ENCODE measurements at regions not wholly inside any gene's neighbourhood (a gene's known extent, or its start where the extent isn't known, plus 50 kb on each side); places are given as distances from the start of the nearest gene placed in this dataset.

DNA sequence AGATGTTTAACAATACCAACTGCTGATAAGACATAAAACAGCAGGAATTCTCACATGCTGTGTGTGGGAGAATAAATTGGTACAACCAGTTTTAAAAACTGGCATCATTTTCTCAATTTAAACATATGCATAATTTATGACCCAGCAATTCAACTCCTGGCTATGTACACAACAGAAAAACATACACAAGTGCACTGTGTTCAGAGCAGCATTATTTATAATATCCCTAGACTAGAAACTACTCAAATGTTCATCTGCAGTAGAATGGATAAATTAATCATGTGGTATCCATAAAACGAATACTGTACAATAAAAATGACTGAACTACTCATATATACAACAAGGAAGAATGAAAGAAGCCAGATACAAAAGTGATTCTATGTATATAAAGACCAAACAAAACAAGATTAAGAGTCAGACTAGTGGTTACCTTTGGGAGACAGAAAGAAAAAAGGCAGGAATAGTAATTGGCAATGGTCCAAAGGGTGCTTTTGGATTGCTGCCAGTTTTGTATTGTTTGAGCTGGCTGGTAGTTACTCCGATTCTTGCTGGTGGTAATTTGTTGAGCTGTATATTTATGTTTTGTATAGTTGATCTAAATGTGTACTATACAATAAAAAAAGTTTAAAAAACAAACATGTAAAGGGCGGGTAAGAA is 306.0 kb downstream of the TFEC start:
- no peak overlapping the region for H3K4me2 ChIP-seq (ENCODE audit: insufficient read depth, low read length)
- H4K20me1 ChIP-seq (replicated peaks; ENCODE audit: control insufficient read depth, insufficient read depth, low read length) = no peaks in the 10 kb centered on the region
- no peak overlapping the region for H3K4me3 ChIP-seq
- no peaks in the 10 kb centered on the region for H3K27me3 ChIP-seq (ENCODE audit: control insufficient read depth in 2 of 2, insufficient read depth in 2 of 2, low read length in 2 of 2)
- H3K36me3 ChIP-seq (ENCODE audit: control insufficient read depth, insufficient read depth, low read length) = no peaks in the 10 kb centered on the region
- in situ Hi-C loops (cut with MboI) = no loop called here
- DNase-seq (ENCODE audit: extremely low read depth in 1 of 4, low spot score in 3 of 4) (peak in 1 of 4 experiments; percentile 7), FAIRE-seq (no peak), ATAC-seq (no peak)
- no peaks in the 10 kb centered on the region for H3K4me1 ChIP-seq (replicated peaks in 1 of 2; ENCODE audit: control insufficient read depth in 2 of 2, insufficient read depth in 2 of 2, low read length in 2 of 2)
- ChIA-PET CTCF (ENCODE audit: low intra/inter-chr PET ratio) (no interaction called here), POLR2A (no interaction called here)
- TF ChIP-seq C11orf30 (IDR thresholded peaks at IDR 0.05; ENCODE audit: low read depth) (no peak), NFIC (IDR thresholded peaks at IDR 0.05) (peak; percentile 82), L3MBTL2 (IDR thresholded peaks at IDR 0.05) (no peak), SRSF1 (IDR thresholded peaks at IDR 0.05; ENCODE audit: low read depth, low read length) (no peak), NFIX (CRISPR knock-in tag; IDR thresholded peaks at IDR 0.05; ENCODE audit: low read depth) (peak; percentile 22; the same call in 1 of the 2 replicates)
- intact Hi-C loops (cut with micrococcal nuclease) = no loop called here
- no peak overlapping the region for H2AFZ ChIP-seq (ENCODE audit: low read depth, low read length)
- no peak overlapping the region for H3K27ac ChIP-seq (ENCODE audit: extremely low read depth, low read depth, low read length)
- BruUV-seq (replicated peaks) = no TSS peak
- H3K9me3 ChIP-seq (replicated peaks; ENCODE audit: control insufficient read depth, insufficient read depth, low read depth, low read length) = no peaks in the 10 kb centered on the region
- no peaks in the 10 kb centered on the region for H3K79me2 ChIP-seq (ENCODE audit: control insufficient read depth, insufficient read depth, low read length)
- WGBS (ENCODE audit: insufficient coverage, low coverage, missing lambda C conversion rate) = 0% methylated on average over 3 of the region's 3 CpGs
- no peak overlapping the region for H3K9ac ChIP-seq (ENCODE audit: insufficient read depth in 1 of 2, low read depth in 2 of 2, low read length in 2 of 2)
- no peaks in the 10 kb centered on the region for H3K9me1 ChIP-seq (ENCODE audit: control insufficient read depth, insufficient read depth, low read length)

- H3K9ac ChIP-seq (ENCODE audit: insufficient read depth in 1 of 2, low read depth in 2 of 2, low read length in 2 of 2) = no peak overlapping the region
- in situ Hi-C loops (cut with MboI) (no loop called here), intact Hi-C loops (cut with micrococcal nuclease) (no loop called here)
- DNase-seq (ENCODE audit: extremely low read depth in 1 of 4, low spot score in 3 of 4) = no peak
- CTCF ChIA-PET (ENCODE audit: low intra/inter-chr PET ratio) = no interaction called here
- H4K20me1 ChIP-seq (replicated peaks; ENCODE audit: control insufficient read depth, insufficient read depth, low read length) = no peaks in the 10 kb centered on the region
- H3K9me1 ChIP-seq (ENCODE audit: control insufficient read depth, insufficient read depth, low read length) = no peaks in the 10 kb centered on the region
- no TSS peak for BruUV-seq (replicated peaks)
- no peak for FAIRE-seq
- H3K9me3 ChIP-seq (replicated peaks; ENCODE audit: control insufficient read depth, insufficient read depth, low read depth, low read length) = no peaks in the 10 kb centered on the region
- H3K79me2 ChIP-seq (ENCODE audit: control insufficient read depth, insufficient read depth, low read length) = no peaks in the 10 kb centered on the region
- H2AFZ ChIP-seq (ENCODE audit: low read depth, low read length) = no peak overlapping the region
- no peaks in the 10 kb centered on the region for H3K27me3 ChIP-seq (ENCODE audit: control insufficient read depth in 2 of 2, insufficient read depth in 2 of 2, low read length in 2 of 2)
- no peak overlapping the region for H3K4me2 ChIP-seq (ENCODE audit: insufficient read depth, low read length)
- H3K27ac ChIP-seq (ENCODE audit: extremely low read depth, low read depth, low read length) = no peak overlapping the region
- no peaks in the 10 kb centered on the region for H3K36me3 ChIP-seq (ENCODE audit: control insufficient read depth, insufficient read depth, low read length)
- WGBS (ENCODE audit: insufficient coverage, low coverage, missing lambda C conversion rate) = 0% methylated on average over 4 of the region's 4 CpGs
- H3K4me3 ChIP-seq = no peak overlapping the region
- POLR2A ChIA-PET = no interaction called here
- H3K4me1 ChIP-seq (replicated peaks in 1 of 2; ENCODE audit: control insufficient read depth in 2 of 2, insufficient read depth in 2 of 2, low read length in 2 of 2) = no peaks in the 10 kb centered on the region
- ATAC-seq = no peak
- no peak for TF ChIP-seq HDAC1 (IDR thresholded peaks at IDR 0.05)
- TF ChIP-seq, protein P1, sequence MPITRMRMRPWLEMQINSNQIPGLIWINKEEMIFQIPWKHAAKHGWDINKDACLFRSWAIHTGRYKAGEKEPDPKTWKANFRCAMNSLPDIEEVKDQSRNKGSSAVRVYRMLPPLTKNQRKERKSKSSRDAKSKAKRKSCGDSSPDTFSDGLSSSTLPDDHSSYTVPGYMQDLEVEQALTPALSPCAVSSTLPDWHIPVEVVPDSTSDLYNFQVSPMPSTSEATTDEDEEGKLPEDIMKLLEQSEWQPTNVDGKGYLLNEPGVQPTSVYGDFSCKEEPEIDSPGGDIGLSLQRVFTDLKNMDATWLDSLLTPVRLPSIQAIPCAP (CRISPR knock-in tag; IDR thresholded peaks at IDR 0.05; ENCODE audit: borderline replicate concordance) = no peak
- TF ChIP-seq, protein P2, sequence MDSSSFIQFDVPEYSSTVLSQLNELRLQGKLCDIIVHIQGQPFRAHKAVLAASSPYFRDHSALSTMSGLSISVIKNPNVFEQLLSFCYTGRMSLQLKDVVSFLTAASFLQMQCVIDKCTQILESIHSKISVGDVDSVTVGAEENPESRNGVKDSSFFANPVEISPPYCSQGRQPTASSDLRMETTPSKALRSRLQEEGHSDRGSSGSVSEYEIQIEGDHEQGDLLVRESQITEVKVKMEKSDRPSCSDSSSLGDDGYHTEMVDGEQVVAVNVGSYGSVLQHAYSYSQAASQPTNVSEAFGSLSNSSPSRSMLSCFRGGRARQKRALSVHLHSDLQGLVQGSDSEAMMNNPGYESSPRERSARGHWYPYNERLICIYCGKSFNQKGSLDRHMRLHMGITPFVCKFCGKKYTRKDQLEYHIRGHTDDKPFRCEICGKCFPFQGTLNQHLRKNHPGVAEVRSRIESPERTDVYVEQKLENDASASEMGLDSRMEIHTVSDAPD (CRISPR knock-in tag; IDR thresholded peaks at IDR 0.05) = no peak
- TF ChIP-seq SPI1 (IDR thresholded peaks at IDR 0.05; ENCODE audit: borderline replicate concordance, low read depth, low read length) = no peak
- TF ChIP-seq, protein P3, sequence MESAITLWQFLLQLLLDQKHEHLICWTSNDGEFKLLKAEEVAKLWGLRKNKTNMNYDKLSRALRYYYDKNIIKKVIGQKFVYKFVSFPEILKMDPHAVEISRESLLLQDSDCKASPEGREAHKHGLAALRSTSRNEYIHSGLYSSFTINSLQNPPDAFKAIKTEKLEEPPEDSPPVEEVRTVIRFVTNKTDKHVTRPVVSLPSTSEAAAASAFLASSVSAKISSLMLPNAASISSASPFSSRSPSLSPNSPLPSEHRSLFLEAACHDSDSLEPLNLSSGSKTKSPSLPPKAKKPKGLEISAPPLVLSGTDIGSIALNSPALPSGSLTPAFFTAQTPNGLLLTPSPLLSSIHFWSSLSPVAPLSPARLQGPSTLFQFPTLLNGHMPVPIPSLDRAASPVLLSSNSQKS (CRISPR knock-in tag; IDR thresholded peaks at IDR 0.05) = no peak
- no peak for TF ChIP-seq HNRNPUL1 (IDR thresholded peaks at IDR 0.05; ENCODE audit: low read length)
- TF ChIP-seq SMARCA4 (IDR thresholded peaks at IDR 0.05) = no peak
- TF ChIP-seq BHLHE40 (IDR thresholded peaks at IDR 0.05; ENCODE audit: low read length) = no peak
- no peak for TF ChIP-seq ZNF134 (CRISPR knock-in tag; conservative IDR thresholded peaks at IDR 0.05)
These were observed 308.1 kb downstream of the TFEC start for GRCh38 chr7:115722302-115722977.
